GM10266 (cell line): ENCODE measurements at regions not wholly inside any gene's neighbourhood (a gene's known extent, or its start where the extent isn't known, plus 50 kb on each side); places are given as distances from the start of the nearest gene placed in this dataset.

ENCODE experiments used
- DNase-seq: peaks from one replicate; pipeline ENCODE4 v3.0.0; 2012; ENCODE audit errors: extremely low spot score
- TF ChIP-seq, protein P1 (sequence below): IDR thresholded peaks from 2 replicates; pipeline ENCODE4 v1.5.1; 2012; ENCODE audit warnings: mild to moderate bottlenecking, low read depth; ENCODE audit not compliant: control insufficient read depth, insufficient read depth; ENCODE audit errors: missing control alignments

DNA sequence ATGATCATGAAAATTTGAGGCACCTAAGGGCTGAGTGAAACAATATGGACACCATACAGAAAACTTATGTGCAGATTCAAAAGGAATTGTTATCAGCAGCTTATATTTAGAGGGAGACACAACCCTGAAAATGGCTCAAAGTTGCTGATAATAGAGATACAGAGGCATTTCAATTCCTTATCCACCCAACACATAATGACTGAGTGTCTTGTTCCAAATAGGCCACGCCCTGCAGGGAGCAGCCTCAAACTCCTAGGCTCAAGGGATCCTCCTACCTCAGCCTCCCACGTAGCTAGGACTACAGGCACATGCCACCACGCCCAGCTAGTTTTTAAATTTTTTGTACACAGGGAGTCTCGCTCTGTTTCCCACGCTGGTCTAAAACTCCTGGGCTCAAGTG, 79.0 kb downstream of the LBH start:
- DNase-seq: no peak

DNA sequence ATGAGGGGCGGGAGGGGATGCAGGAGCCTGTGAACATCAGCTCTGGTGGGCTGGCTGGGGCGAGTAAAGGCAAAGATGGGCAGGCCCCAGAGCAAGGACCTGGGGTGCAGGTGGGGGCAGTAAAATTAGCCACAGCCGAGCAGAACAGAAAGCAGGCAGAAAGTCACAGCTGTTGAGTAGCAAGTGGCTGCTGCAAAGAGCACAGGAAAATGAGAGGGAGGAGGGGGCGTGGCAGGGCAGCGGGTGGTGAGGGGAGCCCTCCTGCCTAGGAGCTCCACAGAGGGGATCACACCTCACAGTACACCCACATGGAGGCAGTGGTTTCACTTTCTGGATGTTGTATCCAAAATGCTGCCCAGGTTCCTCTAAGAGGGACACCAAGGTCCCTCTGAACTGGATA, 79.6 kb downstream of the LBH start:
- TF ChIP-seq, protein P1, sequence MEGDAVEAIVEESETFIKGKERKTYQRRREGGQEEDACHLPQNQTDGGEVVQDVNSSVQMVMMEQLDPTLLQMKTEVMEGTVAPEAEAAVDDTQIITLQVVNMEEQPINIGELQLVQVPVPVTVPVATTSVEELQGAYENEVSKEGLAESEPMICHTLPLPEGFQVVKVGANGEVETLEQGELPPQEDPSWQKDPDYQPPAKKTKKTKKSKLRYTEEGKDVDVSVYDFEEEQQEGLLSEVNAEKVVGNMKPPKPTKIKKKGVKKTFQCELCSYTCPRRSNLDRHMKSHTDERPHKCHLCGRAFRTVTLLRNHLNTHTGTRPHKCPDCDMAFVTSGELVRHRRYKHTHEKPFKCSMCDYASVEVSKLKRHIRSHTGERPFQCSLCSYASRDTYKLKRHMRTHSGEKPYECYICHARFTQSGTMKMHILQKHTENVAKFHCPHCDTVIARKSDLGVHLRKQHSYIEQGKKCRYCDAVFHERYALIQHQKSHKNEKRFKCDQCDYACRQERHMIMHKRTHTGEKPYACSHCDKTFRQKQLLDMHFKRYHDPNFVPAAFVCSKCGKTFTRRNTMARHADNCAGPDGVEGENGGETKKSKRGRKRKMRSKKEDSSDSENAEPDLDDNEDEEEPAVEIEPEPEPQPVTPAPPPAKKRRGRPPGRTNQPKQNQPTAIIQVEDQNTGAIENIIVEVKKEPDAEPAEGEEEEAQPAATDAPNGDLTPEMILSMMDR: no peak
- DNase-seq: peak; percentile 13

More for the DNA sequence above, 79.0 kb downstream of the LBH start:
- TF ChIP-seq, protein P1: no peak

DNA sequence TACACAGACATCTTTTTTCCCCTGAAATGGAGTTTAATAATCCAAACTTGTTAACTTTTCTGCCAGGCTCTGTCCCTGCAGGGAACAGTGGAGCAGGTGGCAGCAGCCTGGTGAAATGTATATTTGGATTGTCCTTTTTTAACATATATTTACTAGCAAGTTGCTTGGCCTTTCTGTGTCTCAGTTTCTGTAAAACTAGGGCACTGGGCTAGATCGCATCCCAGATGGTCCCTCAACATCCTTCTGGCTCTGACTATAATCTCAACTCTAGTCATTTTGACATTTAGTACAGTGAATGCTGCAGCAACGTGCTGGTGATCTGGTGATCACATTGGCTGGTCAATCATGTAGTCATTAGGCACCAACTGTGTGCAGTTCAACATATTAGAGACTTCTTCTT, 80.4 kb downstream of the LBH start:
- TF ChIP-seq, protein P1: no peak

DNA sequence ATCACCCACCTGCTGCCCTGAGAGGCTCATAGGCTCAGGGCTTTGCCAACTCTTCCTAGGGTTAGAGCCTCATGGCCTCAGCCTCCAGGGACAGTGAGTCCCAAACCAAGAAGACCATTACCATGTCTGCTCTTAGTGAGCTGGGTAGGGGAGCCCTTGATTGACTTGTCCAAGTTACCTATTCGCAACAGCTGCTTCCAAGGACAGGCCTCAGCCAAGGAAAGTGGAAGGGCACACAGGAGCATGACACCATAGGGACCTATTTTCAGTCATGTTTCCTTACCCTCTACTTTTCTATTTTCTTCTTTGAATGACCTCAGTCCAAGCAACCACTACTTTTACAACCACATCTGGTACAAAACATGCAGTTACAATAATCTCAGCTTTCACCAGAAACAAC, 81.6 kb downstream of the LBH start:
- DNase-seq: no peak
- TF ChIP-seq, protein P1: no peak

More for the DNA sequence above, 80.4 kb downstream of the LBH start:
- DNase-seq: no peak

DNA sequence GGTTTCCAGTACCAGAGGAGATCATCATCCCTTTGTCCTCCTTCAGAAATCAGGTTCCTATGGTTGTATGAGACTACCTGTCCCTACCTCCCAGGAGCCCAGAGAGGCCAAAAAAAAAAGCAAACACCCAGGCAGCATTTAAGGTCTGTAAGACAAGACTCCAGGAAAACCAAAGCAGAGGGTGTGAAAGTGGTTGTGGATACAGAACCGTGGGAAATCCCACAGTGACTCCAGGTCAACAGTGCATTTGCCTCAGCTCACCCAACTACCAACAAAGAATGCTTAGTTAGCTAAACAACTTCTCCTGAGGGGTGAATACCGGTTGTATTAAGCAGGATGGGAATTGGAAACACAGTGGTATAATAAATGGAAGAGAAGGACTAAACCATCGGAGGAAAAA, 83.6 kb downstream of the LBH start:
- no peak for DNase-seq
- TF ChIP-seq, protein P1: no peak

DNA sequence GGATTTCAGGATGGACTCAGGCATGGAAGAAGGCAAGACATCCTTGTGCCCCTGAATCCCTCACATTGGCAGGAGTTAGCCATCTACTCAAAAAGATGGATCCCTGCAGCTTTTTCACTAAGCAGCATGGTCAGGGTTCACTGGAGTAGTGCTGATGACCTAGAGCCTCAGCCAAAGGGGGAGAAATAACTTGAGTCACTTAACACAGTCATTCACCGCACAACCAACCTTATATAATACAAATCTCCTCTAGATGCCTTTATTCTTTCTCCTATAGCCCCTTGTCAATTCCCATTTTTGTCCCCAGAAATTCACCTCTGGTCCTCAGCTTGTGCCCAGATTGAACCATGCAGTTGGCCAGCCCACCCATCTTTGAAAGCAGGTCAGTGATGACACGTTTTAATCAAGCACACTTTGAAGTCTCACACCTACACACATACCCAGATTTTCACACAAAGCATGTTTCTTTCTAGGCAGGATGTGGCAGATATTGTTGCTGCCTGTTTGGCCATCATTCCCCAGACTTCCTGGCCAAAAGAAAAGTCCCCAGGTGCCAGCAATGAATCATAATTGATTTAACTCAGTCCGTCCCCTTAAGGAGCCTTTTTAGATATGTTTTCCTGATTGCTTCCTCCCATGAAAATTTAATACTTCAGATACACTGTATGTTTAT, 84.2 kb downstream of the LBH start:
- TF ChIP-seq, protein P1: no peak
- DNase-seq: no peak

DNA sequence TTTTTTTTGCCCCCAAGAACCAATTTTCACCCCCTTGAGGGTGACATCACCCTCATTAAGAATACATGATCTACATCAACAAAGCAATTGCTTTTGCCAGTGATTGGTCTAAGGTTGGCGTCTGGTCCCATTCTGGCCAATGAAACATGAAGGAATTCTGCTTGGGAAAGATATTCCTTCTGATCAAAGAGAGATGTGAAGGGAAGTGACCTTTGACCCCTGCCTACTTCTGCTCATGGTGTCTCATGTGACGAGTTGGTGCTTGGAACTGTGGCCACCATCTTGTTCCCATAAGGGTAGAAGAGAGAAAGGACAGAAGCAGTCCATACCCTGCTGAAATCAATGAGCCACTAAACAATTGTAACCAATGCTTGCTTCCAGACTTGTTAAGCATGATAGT, 85.1 kb downstream of the LBH start:
- DNase-seq: no peak
- TF ChIP-seq, protein P1: no peak
